HUES48 (cell line): ENCODE measurements at regions not wholly inside any gene's neighbourhood (a gene's known extent, or its start where the extent isn't known, plus 50 kb on each side); places are given as distances from the start of the nearest gene placed in this dataset.
"Not testable (repeated sequence)": the region's sequence is repeated elsewhere in the genome, so short reads cannot be mapped to it uniquely, and the experiment has no call there.

Experiments
- H3K27ac ChIP-seq: one replicate; pipeline ENCODE4 v1.7.0; 2013; ENCODE audit warnings: low read depth, low read length, inconsistent platforms
- H3K27me3 ChIP-seq: 2 replicates; pipeline ENCODE4 v1.6.1; 2013; ENCODE audit warnings: mild to moderate bottlenecking, low read length; ENCODE audit not compliant: control insufficient read depth, insufficient read depth
- H3K36me3 ChIP-seq: 2 replicates; pipeline ENCODE4 v1.6.1; 2013; ENCODE audit warnings: low read length; ENCODE audit not compliant: control insufficient read depth, insufficient read depth
- H3K4me1 ChIP-seq: 2 replicates; pipeline ENCODE4 v1.6.1; 2013; ENCODE audit warnings: mild to moderate bottlenecking, low read length; ENCODE audit not compliant: control insufficient read depth, insufficient read depth
- H3K4me3 ChIP-seq: 2 replicates; pipeline ENCODE4 v1.5.1; 2013; ENCODE audit warnings: mild to moderate bottlenecking, low read depth, low read length
- H3K9ac ChIP-seq: 2 replicates; pipeline ENCODE4 v1.6.1; 2013; ENCODE audit warnings: mild to moderate bottlenecking, low read depth, low read length, moderate library complexity
- H3K9me3 ChIP-seq: 2 replicates; pipeline ENCODE4 v1.6.1; 2013; ENCODE audit warnings: low read length; ENCODE audit not compliant: control insufficient read depth, insufficient read depth

DNA sequence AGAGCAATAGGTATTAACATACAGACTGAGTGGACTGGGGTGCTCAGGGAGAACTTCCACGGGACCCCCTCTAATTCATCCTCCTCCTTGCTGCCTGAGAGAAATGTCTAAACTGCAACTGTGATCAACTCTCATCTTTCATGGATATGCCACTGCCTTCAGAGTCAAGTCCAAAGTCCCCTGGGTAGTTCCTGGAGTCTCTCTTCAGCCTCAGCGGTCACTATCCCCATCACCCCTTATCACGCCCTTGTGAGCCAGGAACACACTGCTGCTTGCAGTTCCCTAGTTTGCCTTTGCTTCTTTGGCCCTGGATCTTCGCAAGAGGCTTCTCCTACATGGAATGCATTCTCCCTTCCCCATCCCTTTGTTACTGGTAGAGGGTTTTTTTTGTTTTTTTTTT, 58.7 kb upstream of the AUTS2 start:
- Histone ChIP-seq H3K36me3 (no peaks in the 10 kb centered on the region), H3K4me3 (no peak overlapping the region), H3K27ac (no peak overlapping the region), H3K4me1 (peaks cover 5% of the 10 kb centered on the region), H3K27me3 (no peaks in the 10 kb centered on the region; the same call in 1 of the 2 replicates), H3K9me3 (no peaks in the 10 kb centered on the region), H3K9ac (no peak overlapping the region)

DNA sequence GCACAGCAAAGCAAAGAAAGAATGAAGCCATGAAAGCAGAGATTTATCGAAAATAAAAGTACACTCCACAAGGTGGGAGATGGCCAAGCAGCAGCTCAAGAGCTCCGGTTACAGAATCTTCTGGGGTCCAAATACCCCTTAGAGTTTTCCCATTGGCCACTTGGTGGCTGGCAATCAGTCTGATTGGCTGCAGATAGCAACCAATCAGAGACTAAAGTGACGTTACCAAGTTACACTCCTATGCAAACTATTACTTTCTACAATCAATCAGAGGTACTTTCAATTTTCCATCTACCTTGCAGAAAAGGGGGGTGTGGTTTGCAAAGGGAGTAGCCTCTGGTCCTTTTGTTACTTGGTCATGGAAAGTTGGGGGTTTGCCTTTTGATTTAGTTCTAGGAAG, 58.0 kb upstream of the AUTS2 start:
- H3K9ac ChIP-seq = no peak overlapping the region
- H3K4me1 ChIP-seq = peaks cover 4% of the 10 kb centered on the region; the same call in 1 of the 2 replicates
- no peaks in the 10 kb centered on the region for H3K9me3 ChIP-seq
- H3K36me3 ChIP-seq = no peaks in the 10 kb centered on the region
- H3K27me3 ChIP-seq = no peaks in the 10 kb centered on the region; the same call in 1 of the 2 replicates
- no peak overlapping the region for H3K4me3 ChIP-seq
- H3K27ac ChIP-seq = no peak overlapping the region

DNA sequence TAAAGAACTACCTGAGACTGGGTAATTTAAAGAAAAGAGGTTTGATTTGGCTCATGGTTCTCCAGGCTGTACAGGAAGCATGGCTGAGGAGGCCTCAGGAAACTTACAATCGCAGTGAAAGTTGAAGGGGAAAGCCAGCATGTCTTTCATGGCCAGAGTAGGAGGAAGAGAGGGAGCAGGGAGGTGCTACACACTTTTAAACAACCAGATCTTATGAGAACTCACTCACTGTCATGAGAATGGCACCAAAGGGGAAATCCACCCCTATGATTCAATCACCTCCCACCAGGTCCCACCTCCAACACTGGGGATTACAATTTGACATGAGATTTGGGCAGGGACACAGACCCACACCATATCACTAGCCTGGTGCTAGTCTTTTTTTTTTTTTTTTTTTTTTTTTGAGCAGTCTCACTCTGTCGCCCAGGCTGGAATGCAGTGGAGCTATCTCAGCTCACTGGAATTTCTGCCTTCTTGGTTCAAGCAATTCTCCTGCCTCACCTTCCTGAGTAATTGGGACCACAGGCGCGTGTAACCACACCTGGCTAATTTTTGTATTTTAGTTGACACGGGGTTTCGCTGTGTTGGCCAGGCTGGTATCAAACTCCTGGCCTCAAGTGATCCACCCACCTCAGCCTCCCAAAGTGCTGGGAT, 56.4 kb upstream of the AUTS2 start:
- H3K4me3 ChIP-seq, H3K36me3 ChIP-seq, H3K4me1 ChIP-seq, H3K9ac ChIP-seq, H3K9me3 ChIP-seq, H3K27me3 ChIP-seq, H3K27ac ChIP-seq: not testable (repeated sequence)

DNA sequence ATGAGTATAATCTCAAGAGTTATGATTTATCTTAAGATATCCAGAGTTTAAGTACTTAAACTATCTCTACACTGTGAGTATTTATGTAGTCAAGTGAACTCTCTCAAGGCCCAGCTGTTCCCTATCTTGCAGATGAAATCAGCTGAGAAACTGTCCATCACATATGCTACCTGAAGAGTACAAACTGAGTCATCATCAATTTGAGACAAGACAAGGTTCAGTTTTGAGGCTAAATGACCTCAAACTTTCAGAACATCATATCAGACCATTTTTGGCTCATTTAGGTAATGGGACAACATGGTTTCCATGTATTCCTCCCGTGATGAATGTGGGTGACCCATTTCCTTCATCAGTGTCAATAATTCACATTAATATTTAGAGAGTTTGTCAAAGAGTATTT, 53.1 kb upstream of the AUTS2 start:
- Histone ChIP-seq H3K9me3 (no peaks in the 10 kb centered on the region), H3K36me3 (no peaks in the 10 kb centered on the region), H3K4me3 (no peak overlapping the region), H3K9ac (no peak overlapping the region), H3K27me3 (no peaks in the 10 kb centered on the region), H3K27ac (no peak overlapping the region), H3K4me1 (no peaks in the 10 kb centered on the region)
